Stimulated activated CD8-positive, alpha-beta memory T cell treated with anti-CD3 and anti-CD28 coated beads, Interleukin-2, amount 100 ng/mL, for 48 hours (primary cell): ENCODE measurements at regions not wholly inside any gene's neighbourhood (a gene's known extent, or its start where the extent isn't known, plus 50 kb on each side); places are given as distances from the start of the nearest gene placed in this dataset.
A peak's percentile ranks its signal among the peaks of the same experiment; 100 is the strongest.

ENCODE experiments used
- DNase-seq, 2 donors: peaks; one replicate each; pipeline ENCODE4 v3.0.0-alpha.2; 2020; ENCODE audit warnings: low read depth in 2 of 2

DNA sequence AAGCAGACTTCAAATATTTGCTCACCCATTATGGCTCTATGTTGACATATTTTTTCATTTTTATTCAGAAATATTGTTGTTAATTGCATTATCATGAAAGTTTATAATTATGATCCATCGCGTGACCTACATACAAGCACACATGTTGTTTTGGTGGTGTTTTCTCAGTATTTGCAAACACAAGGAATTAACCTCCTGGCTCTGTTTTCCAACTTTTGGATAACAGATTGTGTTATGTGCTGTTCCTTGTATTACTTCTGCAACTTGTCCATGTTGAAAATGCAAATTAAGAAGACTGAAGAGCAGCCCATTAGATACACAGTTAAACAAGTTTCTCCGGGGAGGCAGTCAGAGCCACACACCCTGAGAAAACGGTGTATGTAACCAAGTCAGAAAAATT is 201.2 kb downstream of the SEC23A start:
- DNase-seq: no peak

DNA sequence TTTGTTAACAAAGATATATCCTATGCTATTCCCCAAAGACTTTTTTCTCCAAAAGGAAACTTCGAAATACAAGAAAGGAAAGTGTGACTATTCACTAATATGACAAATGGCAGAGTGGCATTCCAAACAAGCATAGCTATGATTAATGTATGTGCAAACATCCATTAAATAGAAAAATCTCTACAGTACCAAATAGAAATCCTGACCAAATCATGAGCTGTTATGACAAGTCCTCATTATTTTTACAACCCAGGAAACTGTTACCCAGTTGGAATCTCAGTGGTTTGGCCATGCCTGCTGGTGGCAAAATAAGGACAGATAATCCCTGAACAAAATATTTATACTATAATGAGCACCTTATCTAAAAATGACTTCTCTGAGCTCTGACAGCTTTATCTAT is 202.1 kb downstream of the SEC23A start:
- DNase-seq: no peak

DNA sequence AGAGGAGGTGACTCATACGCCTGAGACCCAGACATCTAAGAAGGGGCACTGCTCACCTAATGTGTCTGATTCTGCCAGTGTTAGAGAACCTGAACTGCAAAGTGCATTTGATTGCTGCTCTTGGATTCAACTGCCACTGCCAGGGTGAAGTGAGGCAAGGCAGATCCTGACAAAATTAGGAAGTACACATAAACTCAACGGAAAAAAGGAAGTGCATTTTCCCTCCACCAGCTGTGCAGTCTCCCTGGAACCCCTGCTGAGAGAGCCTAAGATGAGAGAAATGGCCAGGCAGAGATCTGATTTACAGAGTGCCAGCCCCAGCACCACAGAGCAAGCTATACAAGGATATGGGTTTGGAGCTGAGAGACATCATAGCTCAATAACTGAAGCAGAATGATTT is 215.3 kb downstream of the SEC23A start:
- DNase-seq: no peak

DNA sequence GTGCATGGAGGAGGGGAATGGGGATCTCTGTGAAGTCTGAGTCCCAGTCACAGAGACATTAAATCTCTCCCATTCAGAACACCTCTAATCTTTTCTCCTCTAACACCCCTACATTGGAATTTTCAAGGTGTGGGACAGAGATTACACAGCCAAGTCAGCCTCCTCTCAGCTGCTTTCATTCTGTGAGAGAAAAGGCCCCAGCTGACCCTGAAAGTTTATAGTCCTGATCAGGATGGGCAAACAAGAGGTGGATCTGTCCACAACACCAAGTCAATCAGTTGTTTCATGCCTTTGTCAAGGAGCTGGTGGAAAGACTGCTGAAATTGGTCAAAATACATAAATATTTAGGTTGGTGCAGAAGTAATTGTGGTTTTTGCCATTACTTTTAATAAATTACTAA is 218.9 kb downstream of the SEC23A start:
- no peak for DNase-seq

DNA sequence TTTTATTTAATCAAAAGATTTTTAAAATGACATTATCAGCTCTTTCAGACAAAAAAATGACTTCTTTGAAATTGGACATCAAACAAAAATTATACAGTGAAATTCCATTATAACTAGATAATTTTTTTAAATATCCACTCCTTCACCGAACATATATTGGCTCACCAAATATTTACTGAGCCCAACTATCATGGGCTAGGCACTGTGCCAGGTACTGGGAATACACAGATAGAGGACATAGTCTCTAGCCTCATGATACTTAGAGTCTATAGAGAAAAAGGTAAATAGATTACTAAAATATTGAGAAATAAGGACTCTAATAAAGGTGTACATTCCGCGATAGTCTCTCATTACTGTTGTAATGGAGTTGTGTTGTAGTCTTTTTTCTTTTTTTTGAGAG is 219.9 kb downstream of the SEC23A start:
- no peak for DNase-seq

DNA sequence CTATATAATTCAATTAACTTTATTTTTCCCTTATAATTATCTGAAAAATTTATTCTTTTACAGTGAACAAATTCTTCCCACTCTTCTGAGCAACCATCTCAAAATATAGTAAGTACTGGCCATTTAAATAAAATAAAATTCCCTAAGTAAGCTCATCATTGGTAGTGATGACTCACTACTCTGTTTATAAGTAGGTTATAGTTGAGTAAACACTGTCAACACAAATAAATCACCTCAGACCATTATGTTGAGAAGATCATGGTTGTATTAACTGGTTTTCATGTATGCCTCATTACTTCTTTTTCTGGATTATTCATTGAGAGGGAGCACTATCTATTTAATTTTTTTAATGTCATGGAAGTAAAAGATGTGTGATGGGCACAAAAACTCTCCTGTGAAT is 220.5 kb downstream of the SEC23A start:
- no peak for DNase-seq

DNA sequence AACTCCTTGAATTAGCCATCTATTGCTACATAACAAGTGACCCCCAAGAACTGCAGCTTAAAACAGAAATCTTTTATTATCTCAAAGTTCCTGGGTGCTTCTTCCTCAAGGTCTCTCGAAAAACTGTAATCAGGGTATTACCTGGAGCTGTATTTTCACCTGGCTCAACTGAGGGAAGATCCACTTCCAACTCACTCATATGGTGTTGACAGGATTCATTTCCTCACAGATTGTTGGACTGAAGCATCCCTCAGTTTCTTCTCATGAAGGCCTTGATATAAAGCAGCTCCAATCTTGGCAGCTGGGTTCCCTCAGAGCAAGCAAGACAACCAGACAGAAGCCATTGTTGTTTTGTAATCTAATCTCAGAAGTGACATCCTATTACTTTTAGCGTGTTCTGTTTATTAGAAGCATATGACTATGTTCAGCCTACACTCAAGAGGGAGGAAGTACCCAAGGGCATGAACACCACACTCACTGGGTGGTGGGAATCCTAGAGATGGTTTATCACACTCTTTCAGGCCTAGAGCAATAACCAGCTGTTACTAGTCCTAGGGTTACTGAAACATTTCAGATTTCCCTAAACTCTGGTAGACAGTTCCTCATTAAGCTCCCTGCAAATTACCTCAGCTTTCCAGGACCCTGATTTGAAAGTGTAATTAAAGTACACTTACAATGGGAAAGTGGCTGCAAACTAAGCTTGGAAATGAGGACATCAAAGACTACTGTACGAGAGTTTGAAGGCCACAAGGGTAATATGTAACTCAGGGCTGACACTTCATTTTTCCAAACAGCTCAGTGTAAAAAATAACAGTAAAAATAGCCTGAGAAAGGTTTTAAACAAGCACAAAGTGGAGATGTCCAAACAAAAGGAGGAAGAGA is 222.2 kb downstream of the SEC23A start:
- no peak for DNase-seq

DNA sequence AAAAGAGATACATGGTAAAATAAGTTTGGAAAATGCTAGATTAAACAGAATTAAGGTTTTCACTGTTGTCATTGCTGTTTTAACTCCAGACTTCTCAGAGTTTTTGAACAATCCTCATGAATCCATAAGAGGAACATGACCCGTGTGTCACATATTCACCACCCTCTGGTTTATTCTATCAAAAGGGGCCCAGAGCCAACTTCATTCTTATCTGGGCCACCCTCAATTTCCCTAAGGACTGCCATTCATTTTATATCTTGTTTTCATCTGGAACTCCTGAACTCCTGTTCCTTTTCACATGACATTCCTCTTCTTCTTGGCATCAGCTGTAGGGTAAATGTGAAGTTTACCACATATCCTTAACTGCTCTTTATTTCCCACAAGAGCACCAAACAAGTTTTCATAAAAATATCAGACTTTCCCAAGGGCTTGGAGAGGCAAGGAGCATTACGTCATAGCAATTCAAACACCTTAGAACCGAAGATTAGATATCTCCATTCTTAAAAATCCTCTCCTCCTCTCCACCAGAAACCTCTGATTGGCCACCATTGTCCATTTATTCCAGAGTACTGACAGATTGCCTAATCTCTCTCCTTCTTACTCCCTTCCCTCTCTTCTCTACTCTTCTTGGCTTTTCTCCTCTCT is 225.2 kb downstream of the SEC23A start:
- no peak for DNase-seq

DNA sequence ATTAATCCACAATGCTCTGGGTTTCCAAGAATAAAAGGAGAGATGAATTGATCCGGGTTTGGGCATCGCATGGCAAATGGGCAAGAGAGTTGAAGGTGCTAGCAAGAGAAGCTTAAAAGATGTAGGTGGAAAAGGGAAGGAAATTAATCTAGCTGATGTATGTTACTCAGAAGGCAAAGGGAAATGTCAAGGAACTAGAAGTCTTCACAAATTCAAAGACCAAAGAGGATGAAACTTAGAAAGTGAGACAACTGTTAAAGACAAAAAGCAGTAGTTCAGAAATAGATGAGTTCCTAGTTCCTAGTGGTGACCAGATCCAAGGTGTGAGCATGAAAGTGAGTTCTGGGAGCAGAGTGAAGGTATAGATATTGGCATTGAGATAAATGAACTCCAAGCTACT is 228.3 kb downstream of the SEC23A start:
- no peak for DNase-seq

DNA sequence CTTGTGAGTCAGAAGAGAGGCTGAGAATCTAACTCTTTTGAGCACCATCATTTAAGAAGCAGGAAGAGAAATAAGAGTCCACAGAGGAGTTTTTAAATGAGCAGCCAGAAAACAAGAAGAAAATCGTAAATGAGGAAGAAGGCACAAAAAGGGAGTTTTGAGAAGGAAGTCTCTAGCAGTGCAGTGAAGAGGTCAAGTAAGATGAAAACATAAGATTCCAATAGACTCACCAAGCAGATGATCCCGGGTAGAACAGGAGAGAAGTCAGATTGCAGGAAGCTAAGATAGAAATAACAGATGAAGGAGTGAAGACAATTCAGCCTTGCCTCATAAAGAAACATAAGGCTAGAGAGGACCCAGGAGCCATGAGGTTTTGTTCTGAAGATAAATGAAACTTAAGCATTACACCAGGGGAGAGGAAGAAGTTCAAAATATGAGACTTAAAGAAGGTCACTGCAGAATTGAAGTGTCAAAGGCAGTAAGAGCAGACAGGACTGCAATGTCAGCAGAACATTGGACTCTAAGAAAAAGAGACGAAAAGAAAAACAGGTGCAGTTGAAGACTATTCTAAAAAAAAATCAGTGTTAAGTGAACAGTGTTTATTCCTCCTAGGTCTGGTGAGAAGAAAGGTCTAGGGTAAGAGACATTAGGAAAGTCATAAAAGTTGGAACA is 229.0 kb downstream of the SEC23A start:
- no peak for DNase-seq

DNA sequence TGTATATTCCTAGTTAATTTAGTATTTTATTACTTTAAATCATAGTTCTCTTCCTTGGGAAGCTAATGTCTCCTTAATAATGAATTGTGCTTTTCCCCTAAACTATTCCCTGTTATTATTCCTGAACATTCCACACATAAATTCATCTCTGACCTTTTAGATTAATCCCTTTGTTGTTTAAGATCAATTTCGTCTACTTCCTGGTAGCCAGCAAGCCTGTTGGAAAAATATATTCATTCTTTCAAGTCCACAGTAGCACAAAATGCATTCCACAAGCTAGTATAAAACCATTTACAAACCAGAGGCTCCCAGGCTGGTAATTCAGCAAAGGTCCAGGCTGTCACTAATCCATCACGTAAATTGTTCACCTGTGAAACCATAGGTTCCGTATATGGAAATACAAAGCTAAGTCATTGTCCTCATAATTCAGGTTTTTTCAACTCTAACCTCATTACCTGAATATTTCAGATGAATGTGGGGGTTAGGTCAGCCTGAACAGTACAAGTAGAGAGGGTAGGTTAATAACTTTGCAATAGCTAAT is 232.7 kb downstream of the SEC23A start:
- no peak for DNase-seq

DNA sequence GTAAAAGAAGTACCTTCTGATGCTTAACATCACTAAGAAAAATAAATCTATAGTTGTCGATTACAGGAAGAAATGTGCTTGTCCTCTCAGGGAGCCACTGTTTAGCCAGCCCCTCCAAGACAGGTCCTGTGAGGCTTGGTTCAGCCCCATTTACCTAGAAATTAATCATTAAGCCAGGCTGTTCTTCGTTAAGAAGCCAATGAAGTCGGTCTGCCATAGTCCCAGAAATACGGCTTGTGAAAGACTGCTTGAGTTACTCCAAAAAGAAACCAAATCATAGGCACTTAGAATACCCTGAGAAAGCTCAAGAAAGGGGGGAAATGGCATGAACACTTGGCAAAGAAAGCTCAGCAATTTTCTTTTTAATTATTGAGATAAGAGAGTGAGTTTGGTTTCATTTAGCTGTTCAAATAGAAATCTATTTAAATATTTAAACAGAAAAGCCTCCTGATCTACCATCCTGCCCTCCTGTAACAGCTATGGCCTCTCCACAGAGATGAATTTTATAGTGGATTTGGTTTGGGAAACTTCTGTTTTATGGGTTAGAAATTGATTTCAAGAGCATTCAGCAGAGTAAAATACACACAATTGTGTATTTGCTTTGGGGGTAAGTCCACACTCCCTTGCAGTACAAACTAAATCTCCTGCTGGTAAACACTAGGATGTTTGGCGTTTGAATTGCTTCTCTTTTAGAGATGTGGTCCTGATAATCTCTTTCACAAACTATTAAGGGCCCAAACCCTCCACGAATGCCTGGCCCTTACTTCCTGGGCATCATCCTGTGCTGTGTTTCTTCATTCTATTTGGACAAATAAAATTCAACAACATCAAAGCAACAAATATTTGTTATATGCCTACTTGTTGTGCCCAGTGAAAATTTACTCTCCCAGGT is 234.4 kb downstream of the SEC23A start:
- DNase-seq: no peak

DNA sequence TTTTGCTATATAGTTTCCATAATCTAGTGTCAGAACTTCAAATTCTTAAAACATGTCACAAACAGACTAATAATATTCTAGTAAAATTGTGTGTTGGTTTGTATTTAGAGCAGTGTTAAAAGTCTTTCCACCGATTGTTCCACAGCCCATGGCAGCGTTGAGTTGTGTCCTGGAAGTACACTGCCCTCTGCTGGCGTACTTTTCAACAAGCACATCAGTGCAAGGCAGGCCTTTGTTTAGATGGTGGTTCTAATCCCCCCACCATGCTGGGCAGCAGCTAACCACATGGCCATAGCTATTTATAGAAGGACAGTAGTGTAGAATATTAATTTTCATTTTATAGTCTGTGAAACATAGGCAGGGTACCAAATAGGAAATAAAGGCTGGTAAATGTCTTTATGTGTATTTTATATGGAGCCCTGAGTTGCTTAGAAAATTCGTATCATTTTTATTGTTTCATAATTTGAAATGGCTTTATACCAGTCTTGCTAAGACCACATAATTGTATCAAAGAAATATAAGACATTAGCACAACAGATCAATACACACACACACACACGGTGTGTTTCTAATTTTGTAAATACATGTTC is 235.4 kb downstream of the SEC23A start:
- peak; percentile 17 to 25 for DNase-seq

DNA sequence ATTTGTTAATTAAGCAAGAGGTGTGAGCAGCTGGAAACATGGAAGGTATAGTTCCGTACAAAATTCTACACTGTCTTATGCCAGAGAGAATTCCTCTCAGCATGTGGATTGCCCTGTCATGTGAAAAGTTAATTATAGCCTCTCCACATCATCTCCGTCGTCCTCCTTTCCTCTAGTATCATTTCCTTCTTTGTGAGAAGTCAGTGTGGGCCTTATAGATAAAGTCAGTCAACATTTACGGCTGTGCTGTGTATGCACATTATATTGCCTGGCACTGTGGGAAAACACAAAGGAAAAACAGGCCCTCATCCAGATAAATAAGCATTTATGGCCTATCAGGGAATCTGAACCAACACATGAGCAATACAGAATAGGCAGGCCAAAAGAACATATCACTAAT is 236.6 kb downstream of the SEC23A start:
- no peak for DNase-seq

DNA sequence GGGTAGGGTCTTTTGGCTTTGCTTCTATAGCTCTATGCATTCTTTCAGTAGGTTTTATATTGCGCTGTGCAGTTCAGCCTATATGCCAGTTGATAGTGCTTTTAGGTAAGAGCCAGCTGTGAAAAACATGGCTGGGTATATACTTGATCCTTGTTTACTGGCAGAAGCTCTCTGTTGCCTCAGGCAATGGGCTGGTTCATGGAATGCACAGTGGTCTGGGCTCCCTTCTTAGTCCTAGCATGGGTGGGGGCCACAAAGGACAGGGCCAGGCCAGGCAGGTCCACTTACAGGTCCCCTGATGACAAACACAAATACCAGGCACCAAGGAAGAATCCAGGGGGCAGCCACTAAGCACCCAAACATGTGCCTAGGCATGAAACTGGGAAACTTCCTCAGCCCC is 240.7 kb downstream of the SEC23A start:
- DNase-seq: no peak

DNA sequence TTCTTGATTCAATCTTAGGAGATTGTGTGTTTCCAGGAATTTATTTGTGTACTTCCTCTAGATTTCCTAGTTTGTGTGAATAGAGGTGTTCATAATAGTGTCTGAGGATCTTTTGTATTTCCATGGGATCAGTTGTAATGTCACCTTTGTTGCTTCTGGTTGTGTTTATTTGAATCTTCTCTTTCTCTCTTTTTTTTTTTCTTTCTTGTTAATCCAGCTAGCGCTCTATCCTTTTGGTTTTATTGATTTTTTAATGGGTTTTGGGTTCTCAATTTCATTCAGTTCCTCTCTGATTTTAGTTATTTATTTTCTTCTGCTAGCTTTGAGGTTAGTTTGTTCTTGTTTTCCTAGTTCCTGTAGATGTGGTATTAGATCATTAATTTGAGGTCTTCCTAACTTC is 242.5 kb downstream of the SEC23A start:
- no peak for DNase-seq

DNA sequence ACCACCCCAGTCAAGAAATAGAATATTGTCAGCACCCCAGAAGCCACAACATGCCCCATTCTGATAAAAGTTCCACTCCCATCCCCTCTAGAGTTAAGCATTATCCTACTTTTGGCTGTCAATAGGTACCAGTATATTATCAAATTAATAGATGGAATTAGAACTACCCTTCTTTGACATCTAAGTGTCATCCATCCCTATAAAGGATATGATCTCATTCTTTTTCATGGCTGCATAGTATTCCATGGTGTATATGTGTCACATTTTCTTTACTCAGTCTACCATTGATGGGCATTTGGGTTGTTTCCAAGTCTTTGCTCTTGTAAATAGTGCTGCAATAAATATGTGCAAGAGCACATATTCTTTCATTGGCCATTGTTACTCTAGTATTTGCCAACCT is 246.2 kb downstream of the SEC23A start:
- no peak for DNase-seq

DNA sequence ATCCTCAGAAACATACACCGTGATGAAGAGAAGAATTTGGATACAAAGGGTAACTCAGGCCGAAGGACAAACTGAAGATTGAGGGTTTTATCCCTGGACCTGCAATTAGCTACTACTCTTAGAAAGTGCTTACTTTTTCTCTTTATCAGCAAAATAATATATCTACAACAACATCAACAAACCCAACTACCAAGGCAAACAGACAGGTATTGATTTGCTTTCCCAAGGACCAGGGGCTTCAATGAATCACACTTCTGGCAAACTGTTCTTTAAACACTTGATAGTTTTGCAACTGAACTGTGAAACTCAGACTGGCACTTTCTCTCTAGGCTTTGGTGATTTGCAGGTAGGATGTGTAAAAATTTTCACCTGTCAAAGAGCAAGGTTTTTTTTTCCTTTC is 247.5 kb downstream of the SEC23A start:
- DNase-seq: no peak

DNA sequence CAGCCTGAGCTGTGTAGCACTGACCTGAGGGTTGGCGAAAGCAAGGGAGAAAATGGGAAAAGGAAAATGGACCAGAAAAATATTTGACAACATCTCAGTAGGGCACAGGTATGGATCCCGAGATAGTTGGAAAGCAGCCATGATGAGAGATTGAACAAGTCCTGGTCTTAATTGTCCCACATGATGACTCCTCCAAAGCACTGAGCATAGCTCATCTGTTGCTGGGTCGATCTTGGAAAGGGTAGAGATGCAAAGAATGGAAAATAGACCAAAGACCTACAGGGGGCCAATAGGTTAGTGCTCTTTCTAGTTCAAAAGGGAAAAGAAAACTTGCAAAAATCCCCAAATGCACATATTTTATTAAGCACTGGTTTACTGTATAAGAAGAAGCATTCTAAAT is 251.9 kb downstream of the SEC23A start:
- no peak for DNase-seq

DNA sequence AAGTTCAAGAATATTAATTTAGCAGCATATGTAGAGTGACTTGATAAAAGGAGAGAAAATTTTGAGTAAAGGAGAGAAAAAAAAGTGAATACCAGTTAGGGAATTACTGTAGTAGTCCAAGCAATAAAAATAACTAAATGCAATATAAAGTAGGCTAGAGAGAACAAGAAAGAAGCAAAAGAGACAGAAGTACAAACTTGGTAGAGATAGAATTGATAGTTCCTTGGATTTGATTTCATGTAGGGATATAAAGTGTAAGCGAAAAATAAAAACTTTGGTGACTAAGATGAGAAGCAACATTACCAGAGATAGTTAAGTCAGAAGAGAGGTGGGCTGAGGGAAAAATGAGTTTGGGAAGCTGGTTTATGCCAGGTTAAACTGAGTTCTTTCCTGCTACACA is 252.4 kb downstream of the SEC23A start:
- no peak for DNase-seq

DNA sequence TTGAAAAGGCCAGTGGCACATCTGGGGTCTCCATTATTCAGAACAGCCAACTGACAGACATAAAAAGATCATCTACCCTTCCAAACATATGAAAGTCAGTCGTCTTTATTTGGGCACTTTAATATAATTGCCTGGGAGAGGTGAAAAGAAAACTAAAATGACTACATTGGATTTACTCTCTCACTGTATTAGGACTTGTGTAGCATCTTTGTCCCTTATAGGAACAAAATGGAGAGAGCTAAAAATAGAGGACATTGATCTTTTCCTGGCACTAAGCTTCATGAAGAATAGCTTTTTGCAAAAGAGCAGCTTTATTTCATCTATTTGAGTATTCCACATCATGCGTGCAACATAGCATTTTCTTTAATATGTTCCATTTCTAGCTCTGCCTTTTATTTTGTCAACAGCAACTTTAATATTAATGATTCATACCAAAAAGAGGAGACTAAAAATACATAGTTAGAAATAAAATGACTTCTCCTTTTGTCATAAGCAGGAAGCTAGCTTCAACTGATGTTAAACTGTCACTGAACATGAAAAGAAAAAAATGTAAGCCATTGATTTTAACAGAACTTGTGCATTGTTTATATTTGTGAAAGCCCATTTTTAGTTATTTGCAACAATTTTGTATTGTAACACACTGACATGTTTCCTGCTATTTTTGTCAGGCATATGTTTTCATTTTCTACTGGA is 254.6 kb downstream of the SEC23A start:
- DNase-seq: no peak
